HG02763 (cell line): ENCODE measurements at regions not wholly inside any gene's neighbourhood (a gene's known extent, or its start where the extent isn't known, plus 50 kb on each side); places are given as distances from the start of the nearest gene placed in this dataset.

Experiments
- ATAC-seq: cut with Tn5 transposase; IDR thresholded peaks from one replicate; pipeline ENCODE4 v1.9.1; 2021; ENCODE audit warnings: mild to moderate bottlenecking, moderate library complexity; ENCODE audit not compliant: unreplicated experiment

DNA sequence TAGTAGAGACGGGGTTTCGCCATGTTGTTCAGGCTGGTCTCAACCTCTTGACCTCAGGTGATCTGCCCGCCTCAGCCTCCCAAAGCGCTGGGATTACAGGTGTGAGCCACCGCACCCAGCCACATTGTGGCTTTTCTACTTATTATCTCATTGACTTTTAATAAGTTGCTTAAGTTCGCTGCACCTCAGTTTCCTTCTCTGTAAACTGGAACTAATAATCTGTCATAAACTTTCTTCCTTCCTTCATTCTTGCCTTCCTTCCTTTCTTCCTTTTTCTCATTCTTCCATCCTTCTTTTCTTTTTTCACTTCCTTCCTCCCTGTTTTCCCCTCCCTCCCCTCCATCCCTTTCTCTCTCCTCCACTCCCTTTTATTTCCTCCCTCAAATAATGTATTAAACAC lies 192.2 kb downstream of the MAF start:
- no peak for ATAC-seq

DNA sequence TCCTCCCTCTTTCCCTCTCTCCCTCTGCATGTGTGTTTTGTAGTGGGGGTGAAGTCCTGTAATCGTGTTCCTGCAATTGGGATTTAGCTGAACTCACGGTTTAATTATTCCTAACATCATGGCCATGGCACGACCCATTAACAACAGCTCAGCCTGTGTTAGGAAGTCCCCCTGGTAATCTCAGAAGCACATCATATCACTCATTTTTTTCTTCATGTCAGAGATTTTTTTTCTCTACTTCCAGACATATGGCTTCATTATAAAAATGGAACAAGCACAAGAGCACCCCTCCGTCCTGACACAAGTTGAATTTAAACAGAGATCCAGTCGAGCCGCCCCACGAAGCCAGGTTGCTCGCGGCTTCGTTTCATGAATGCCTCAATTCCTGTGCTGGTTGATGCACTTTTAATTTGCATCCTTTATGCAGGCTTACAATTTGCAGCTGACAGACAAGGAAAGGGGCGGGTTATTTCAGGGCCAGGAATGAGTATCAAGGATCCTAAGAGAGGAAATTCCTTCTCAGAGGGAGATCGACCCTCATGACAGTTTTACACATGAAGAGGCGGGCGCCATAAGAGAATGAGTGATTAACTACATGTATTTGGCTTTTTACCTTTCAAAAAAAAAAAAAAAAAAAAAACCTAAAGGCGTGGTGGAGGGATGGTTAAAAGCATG lies 192.9 kb downstream of the MAF start:
- no peak for ATAC-seq

DNA sequence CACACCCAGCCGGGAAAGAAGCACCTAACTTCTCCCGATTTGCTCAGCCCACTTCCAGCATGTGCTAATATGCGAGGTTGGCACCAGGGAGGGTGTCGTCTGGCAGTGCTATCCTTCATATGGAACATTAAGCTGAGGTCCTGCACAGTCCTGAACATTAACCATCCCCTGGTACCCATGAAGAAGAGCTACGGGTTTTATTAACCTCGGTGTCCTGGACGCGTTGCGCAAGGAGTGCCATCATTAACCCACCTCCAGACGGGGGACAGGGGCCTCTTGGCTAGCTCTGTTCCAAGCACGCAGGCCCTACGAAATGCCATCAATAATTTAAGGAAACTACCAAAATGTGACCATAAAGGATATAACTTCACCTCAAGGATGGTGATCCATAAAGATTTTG lies 193.5 kb downstream of the MAF start:
- no peak for ATAC-seq

DNA sequence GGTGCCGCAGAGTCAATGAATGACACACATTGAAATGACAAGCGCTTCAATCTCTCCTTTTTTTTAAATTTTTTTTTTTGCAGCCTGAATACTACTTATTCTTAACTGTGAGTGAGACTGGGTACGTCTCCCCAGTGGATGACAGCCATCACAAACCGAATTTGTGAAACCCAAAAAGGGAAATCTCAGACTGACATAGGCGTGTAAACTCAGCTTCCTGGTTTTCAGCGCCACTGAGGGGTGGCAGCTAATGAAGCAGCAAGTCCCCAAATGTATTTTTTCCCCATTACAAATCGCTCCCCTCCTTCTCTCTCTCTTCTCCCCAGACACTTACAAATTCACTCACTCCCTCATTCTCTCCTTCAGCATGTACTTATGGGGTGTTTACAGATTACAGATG lies 196.0 kb downstream of the MAF start:
- no peak for ATAC-seq

DNA sequence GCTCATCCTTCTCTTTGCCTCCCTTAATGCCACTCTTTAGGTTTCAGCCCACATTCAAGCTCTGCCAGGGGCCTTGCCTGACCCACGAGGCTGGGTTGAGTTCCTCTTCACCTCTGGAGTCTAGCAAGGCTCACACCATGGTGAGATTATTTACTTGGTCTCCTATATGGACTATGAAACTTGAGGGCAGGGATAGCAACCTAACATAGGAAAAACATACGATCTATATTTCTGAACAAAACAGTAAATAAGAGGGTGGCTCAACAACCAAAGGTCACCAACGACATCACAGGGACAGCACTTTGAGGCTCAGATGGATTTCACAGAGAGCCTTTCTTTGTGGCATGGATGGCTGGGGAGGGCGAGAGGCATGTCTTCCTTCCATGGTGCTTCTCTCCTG lies 197.0 kb downstream of the MAF start:
- ATAC-seq, result no peak

DNA sequence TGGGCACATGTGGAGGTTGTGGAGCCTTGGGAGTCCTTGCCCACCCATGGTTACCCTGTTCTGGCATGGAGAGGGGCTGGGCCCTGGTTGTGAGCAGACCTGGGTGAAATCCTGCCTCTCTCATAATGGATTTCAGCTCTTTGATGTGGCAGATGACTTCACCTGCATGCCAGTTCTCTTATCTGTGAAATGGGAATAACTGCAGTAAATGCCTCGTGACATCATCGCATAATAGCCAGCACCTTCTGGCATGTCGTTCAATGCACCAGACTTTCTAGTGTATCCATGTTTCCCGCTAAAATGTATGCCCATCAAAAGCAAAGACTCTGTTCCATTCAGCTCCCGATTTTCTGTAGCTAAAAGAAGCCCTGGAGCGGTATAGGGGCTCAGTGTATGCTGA lies 197.6 kb downstream of the MAF start:
- no peak for ATAC-seq

DNA sequence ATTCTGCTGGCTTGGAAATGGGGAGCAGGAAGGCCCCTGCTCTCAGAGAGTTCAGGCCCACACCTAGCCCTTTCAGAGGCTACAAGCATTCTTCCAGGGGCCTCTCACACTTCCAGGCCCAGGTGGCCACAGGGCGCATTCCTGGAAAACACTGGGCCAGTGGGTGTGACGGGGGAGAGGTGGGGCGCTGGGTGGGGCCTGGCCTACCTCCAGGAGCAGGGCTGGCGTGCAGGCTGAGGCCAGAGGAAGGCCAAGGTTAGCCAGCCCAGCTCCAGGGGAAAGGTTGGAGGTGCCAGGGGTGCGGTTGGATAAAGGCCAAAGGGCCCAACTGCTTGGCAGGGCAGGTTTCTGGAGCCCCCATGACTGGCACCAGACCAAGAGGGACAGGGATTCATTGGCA lies 198.2 kb downstream of the MAF start:
- ATAC-seq, result no peak

DNA sequence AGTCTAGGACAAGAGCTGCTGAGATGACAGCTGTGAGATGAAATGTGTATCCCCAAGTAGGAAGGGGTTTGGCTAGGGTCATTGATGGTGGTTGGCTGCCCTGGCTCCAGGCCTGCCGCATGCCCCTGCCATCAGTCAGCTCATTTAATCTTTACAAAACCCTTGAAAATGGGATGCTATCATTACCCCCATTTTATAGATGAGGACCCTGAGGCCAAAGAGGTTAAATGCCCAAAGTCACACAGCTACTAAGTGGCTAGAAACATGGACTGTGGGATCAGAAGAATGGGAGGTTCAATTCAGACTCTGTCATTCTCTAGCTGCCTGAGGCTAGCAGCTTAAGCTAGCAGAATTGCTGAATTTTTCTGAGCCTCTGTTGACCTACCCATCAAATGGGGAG lies 198.8 kb downstream of the MAF start:
- no peak for ATAC-seq

DNA sequence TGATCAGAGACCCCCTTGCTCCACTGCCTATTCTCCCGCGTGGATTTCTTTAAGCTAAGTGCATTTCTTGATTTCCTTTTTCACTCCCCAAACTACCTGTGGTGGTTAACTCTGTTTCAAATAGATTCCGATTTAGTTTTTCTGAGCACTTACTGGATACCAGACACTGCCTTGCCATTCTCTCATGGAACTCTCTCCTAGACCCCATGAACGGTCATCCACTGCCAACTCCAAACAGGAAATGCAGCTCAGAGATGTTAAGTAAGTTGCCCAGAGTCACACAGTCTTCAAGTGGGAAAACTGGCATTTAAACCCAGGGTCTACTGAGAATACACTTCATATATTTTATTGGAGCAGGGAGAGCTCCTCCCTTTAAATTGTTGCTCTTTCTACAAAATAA lies 199.4 kb downstream of the MAF start:
- no peak for ATAC-seq

DNA sequence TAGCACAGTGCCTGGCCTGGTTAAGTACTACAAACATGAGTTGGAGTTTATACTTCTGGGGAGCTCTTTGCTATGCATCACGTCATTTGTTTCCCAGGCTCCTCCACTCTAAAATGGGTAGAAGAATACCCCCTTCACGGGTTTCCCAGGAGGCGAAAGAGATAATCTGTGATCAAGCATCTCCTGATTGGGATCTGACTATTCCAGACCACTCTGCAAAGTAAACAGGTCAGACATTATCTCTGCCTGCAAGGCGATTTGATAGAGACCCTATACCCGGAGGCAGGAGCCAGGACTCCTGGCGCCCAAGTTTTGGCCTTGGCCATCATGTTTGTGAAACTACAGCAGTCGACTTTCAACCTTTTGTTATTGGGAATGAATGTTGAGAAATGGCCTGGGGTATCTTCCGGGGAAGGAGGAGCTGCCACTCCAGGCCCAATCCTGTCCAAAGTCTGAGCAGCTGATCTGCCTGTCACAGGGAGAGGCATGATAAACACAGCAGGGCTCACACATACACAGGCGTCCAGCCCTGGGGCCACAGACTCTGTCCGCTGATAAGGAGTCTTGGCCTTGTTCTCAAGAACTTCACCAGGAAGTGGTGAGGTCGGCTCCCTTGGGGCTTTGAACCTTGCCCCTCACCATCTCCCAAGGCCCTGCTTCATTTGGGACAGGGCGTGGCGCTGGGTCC lies 199.9 kb downstream of the MAF start:
- ATAC-seq, result no peak

DNA sequence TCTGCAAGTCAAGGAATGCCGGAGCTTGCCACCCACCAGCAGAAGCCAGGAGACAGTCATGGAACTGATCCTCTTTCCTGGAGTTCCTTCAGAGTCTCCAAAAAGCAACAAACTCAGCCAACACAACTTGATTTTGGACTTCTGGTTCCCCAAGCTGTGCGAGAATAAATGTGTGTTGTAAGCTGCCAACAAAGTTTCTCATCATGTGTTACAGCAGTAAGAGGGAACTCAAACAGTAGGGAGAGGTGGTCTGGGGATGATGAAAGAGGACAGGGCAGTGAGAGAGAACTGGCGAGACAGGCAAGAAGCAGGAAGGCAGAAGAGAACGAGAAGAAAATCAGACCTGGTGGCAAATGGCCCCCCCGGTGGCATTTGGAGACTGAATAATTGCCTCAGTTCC lies 204.9 kb downstream of the MAF start:
- ATAC-seq, result no peak

DNA sequence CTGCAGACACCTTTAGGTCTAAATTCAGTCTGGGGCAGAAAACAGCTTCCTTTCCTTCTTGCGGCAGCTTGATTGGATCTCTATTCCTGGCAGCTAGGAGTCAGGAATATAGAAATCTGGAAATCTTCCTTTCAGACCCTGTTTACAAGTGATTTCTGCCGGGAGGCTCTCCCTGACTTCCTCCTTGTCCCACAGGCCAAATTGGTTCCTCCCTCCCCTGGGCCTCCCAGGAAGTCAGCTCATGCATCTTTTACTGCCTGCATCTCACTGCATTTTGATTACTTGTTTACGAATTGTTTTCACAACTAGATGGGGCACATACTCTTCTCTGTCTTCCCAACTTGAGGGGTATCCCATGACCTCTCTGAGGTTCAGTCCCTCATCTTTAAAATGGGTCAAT lies 206.3 kb downstream of the MAF start:
- no peak for ATAC-seq

DNA sequence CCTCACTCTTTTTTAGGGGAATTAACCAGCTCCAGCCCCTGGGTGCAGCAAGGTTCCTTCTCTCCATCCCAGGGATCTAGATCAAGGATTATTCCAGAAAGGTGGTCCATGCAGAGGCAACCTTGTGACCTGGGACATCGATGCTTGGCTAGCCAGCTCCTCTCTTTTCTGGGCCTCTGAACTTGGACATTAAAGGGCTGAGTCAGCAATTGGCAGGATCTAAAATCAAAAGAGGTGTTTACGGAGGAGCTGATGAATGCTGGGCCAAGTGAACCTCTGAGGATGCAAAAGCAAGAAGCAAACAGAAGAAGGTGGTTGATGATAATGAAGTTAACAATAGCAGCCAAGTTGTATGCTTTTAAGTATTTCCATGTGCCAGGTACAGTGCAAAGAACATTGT lies 207.0 kb downstream of the MAF start:
- ATAC-seq, result no peak

DNA sequence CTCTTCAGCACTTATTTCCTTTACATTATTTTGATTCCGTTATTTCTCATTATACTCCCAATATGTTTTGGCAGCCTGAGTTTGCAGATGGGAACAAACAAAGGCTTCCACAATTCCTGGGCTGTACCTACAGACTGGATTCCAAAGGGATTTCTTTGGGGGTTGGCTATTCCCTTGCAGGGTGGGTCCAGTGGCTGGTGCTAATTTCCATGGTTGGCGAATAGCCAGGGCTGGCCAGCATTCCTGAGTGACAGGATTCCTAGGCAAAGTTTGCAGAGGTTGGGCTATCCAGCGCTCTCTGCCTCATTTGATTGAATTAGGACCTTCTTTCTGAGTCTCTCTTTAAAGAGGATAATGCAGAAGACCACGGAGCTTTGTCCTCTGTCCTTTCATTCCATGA lies 207.4 kb downstream of the MAF start:
- ATAC-seq, result no peak

DNA sequence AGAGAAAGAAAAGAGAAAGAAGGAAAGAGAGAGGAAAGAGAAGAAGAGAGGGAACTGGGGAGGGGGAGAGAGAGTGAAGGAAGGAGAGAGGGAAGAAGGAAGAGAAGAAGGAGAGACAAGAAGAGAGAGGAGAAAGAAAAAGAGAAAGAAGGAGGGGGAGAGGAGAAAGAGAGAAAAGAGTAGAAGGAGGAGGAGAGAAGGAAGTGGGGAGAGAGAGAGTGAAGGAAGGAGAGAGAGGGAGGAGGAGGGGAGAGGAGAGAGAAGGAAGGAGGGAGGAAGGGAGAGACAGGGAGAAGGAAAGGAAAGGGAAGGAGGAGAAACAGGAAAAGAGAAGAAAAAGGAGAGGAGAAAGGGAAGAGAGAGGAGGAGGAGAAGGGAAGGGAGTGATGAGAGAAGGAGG lies 208.5 kb downstream of the MAF start:
- no peak for ATAC-seq

DNA sequence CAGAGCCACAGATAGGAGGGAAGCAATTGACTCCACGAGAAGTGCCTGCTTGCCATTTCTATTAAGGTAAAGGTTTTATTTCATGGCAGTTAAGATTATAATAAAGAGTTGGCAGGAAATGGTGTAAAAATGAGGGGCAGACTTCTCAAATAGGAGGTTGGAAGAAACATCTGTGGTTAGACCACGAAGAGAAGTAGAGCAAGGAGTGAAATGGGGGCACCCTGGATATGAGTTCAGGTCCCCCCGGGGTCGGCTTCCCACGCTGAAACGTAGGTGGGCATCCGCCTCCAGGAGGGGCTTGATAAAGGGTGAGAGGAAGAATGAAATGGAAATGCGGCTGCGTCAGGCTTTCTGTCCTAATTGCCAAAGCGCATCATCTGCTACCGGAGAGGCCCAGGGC lies 209.1 kb downstream of the MAF start:
- no peak for ATAC-seq

DNA sequence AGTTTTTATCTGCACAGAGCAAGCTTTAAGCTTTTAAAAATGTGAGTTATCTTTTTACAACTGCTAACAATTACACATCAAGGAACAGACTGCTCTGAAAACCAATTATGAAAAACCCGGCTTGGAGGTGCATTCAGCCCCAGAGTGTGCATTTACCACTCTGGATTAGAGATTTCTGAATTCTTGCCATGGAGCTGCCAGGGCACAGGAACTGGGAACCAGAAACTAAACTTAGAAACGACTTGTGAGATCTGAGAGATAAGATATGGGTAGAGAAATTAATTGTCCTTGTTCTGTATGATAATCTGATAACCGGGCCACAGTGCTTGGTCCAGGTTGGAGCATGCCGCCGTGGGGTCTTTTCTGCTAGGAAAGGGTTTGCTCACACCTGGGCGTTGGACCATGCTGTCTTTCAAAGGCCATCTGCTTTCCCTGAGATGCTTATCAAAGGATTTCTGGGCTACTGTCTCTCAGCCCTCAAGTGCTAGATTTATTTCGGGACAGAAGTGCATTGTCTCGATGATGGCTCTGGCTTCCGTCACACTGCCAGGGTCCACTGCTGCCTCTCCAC lies 210.0 kb downstream of the MAF start:
- ATAC-seq, result no peak

DNA sequence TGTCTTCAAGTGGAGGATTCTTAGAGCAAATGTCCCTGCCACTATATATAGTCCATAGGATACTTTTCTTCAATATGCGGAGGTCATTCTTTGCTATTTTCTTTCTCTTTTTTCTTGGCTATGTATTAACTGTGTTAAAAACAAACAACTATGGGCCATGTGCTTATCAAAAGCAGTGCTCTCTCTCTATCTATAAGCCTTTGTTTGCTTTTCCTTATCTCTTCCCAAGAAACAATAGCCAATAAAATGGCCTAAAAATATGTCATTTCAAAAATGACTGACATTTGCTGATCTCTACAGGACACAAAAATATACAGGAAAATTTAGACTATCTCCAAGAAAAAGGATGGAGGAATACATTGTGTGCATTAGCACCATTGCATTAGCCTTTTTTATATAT lies 212.1 kb downstream of the MAF start:
- ATAC-seq, result no peak

DNA sequence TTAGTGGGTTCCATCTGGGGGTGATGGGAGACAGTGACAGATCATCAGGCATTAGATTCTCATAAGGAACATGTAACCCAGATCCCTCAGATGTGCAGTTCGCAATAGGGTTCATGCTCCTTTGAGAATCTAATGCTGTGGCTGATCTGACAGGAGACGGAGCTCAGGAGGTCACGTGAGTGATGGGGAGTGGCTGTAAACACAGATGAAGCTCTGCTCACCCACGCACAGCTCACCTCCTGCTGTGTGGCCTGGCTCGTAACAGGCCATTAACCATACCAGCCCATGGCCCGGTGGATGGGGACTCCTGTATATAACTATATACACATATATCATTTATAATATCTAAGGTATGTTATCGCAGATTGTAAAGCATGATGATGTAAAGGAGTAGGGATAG lies 214.2 kb downstream of the MAF start:
- ATAC-seq, result no peak

DNA sequence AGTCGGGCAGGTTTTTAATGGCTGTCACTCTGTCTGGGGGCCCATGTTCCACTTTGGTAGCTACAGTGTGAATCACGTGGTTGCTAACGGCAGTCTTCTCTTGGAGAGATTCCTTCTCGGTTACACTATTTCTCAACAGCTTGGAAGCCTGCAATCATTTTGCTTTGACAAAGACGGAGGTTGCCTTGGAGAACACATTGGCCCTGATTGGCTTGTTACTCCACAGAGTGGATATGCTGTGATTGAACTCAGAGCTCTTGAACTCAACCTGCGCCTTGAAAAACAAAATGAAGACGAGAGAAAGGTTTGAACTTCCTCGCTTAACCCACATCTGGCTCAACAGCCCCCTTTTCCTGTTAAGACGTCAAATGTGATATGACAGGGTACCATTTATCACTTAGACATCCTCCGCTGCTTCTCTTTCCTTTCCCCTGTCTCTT lies 218.9 kb downstream of the MAF start:
- no peak for ATAC-seq

DNA sequence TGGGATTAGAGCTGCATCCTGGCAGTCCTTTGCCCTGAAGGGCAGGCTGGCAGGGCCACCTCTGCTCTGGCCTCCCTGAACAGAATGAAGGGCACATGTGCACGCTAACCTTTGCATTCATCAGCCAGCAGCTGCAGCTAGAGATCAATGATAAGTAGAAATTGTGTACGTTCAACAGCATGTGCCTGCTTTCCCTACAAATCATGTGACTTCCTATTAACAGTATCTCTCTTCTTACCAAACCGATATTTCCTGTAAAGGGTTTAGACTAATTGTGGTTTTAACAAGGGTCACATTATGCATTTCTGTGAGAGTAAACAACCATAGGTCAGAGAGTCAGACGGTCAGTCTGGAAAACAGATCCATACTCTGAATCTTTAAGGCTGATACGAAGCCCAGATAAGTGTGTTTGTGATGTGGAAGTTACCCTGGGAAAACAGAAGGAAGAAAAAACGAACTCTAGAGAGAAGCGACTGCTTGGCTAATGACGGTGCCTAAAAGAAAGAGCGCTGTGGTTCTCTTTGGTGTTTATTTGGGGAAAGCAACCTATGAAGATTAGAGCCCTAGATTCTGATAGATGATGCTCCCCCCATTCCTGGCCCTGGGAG lies 219.4 kb downstream of the MAF start:
- ATAC-seq, result no peak

DNA sequence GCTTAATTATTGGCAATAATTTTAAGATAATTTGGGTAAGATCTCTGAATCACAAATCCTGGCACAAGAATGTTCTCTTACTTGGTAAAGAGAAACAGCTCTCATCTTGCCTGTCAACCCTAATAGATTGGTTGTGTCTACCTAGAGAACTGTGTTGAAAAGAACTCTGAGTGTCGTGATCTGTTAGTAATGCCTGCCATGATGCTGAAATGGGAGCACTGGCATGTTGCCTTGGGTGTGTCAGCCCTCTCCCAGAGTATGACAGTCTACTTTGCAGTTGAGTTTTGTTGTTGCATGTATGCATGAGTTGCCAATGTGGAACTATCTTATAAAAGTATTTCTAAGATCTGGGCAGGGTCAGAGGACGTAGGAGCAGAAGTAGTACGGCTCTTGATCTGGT lies 221.4 kb downstream of the MAF start:
- ATAC-seq, result no peak
